HG02970 (cell line): ENCODE measurements at regions not wholly inside any gene's neighbourhood (a gene's known extent, or its start where the extent isn't known, plus 50 kb on each side); places are given as distances from the start of the nearest gene placed in this dataset.

Experiments used
- ATAC-seq: cut with Tn5 transposase; IDR thresholded peaks from one replicate; pipeline ENCODE4 v1.9.1; 2021; ENCODE audit warnings: mild to moderate bottlenecking, moderate library complexity, moderate number of reproducible peaks; ENCODE audit not compliant: unreplicated experiment, low FRiP score

GRCh38 chr9:99361817-99362216 is 139.7 kb downstream of the SEC61B start:
- ATAC-seq, result no peak

DNA sequence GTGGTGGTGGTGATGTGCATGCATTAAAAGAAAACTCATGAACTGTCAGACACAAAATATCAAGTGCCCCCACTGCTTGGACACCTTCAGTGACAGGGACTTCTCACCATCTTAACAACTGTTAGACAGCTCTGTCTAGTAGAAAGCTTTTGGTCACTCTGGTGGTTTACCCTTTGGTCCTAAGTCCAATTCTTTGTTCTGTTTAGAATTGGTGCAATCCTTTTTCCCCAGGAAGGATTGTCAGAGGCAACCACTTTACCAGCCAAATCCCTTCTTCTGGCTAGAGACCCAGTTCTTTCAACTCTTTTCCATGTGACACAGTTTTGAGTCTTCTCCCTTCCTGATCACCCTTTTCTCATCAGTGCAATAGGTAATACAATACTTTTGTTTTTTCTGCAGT is 140.2 kb downstream of the SEC61B start:
- no peak for ATAC-seq

- ATAC-seq, result no peak
Observed at GRCh38 chr9:99363509-99363908, 141.4 kb downstream of the SEC61B start.

DNA sequence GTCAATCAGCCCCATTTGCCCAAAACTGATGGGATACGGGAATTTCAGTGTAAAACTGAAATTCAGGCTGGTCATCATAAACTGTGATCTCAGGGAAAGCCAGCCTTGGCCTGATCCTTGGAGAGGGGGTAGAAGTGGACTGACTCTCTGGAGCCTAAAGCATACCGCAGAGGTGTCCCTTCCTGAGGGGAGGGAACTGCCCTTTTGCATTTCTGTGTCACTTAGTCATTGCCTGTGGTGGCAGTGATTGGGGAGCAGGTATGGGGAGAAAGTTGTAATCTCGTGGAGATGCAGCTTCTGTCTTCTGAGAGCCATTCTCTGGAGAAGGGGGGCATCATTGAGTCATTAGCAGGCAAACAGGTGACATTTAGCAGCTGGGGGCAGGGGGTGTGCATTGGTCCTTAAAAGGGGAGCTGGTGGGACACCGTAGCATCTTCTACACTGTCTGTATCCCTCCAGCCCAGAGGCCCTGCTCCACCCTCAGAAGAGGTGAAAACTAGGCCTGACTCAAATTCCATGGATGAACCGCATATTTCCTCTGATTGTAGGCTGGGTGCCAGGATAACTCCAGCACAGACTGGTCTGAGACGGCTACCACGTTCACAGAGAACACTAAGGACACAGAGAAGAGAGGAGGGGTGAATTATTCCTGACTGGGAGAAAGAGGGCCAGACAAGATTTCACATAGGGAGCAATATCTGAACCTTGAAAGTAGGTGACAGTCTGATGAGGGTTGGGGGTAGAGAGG is 143.3 kb downstream of the SEC61B start:
- no peak for ATAC-seq

GRCh38 chr9:99366183-99366582 is 144.1 kb downstream of the SEC61B start:
- ATAC-seq, result no peak

GRCh38 chr9:99366621-99367020 is 144.5 kb downstream of the SEC61B start:
- no peak for ATAC-seq

DNA sequence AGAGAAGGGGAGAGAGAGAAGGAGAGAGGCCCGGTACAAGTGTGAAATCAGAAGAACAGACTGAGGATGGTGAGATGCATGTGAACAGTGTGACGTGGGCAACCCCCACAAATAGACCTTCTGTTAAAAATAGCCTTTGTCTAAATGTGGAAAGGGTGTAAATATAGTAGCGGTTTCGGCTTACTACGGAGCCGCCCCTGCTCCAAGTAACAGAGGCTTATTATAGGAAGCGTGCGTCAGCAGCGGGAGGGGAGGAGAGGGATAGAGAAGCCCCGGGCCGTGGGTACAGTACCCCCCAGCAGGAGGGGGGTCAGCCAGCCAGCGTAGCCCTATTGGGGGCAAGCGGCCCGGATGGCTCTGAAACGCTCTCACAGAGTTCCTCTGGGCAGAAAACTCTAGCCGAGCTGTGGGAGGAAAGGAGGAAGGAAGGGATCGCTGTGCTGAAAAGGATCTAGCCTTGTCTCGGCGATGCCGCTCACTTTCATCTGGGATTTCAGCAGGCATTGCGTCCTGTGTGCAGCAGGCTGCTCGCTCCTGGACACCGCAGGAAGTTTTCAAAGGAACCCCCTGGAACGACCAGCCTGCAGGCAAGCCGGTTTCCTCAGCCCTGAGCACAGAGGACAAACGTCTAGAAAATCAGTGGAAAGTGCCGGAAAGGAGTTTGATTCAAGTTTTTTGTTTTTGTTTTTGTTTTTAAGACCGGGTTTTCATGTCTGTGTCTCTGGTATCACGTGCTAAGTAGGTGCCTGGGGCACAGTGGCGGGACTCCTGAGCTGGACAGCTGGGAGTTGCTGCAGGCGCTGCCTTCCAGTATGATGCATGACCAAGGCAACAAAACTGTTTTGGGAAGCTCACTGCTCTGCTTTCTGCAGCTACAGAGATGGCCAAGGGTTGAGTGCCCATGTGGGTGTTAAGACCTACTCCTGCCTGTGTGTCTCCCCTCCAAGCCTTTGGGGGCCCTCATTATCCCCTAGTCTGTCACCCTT is 146.6 kb downstream of the SEC61B start:
- ATAC-seq, result no peak

GRCh38 chr9:99369327-99369722 is 147.2 kb downstream of the SEC61B start:
- ATAC-seq, result no peak

DNA sequence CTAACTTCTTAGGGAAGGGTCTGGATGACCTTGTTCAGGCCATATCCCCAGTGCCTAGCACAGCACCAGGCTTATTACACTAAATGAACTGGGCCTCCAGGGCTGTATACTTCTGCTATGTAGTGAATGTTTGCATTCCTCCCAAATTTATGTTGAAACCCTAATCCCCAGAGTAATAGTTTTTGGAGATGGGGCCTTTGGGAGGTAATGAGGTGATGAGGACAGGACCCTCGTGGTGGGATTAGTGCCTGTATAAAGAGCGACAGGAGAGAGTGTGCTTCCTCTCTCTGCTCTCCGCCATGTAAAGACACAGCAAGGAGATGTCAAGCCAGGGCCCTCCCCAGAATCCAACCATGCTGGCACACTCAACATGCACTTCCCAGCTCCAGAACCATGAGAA is 148.3 kb downstream of the SEC61B start:
- no peak for ATAC-seq

GRCh38 chr9:99371376-99371775 is 149.3 kb downstream of the SEC61B start:
- ATAC-seq, result no peak

DNA sequence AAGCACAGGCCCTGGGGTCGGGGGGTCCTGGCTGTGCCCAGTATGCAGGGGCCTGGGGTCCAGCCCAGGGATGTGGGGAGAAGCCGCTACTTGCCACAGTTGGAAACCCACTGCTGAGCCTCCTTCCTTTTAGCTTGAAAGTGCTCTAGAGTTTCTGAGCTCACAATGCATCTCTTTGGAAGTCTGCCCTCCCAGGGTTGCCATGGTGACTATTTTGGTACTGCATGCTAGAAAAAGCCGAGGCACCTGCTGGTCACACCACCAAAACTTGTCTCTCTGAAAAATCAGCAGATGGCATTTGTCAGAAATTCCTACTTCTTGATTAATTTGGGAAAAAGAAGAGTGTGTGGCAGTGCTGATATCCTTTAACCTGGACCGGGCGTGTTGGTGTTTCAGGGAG is 151.8 kb downstream of the SEC61B start:
- no peak for ATAC-seq

- no peak for ATAC-seq
Observed at GRCh38 chr9:99374793-99375192, 152.7 kb downstream of the SEC61B start.

DNA sequence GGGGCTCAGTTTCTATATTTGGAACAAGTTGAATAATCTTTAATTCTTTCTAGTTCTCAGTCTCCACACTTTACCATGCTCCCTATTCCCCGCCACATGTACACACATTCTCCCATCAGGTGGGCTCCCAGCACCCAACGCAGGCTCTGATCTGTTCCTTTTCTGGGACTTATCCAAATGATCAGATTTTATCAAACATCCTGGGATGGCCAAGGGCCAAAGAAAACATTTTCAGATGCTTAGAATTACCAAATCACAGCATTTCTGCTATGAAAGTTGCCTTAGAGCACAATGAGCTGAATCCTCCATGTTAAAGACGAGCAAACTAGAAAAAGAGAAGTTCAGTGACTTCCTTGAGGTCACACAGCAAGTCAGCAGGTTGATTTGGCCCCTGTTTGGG is 153.4 kb downstream of the SEC61B start:
- ATAC-seq, result no peak

- no peak for ATAC-seq
Observed at GRCh38 chr9:99377790-99378775, 156.0 kb downstream of the SEC61B start.

- no peak for ATAC-seq
Observed at GRCh38 chr9:99383536-99383935, 161.5 kb downstream of the SEC61B start.

DNA sequence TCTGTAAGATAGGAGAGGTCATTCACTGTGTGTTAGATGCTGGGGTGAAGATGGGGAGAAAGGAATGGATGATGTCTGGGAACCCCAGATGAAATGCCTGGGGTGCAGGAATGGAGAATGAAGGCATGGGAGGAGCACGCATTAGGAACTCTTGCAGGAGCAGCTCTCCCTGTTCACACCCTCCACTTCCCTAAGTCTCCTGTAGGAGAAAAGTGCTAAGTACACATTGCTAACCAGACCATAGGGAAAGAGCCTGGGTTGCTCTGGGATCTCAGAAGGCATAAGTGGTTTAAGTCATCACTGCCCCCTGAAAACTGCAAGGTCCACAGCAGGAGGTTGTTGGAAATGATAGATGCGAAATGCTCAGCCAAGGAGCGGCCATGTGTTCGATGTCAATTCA is 163.1 kb downstream of the SEC61B start:
- no peak for ATAC-seq

DNA sequence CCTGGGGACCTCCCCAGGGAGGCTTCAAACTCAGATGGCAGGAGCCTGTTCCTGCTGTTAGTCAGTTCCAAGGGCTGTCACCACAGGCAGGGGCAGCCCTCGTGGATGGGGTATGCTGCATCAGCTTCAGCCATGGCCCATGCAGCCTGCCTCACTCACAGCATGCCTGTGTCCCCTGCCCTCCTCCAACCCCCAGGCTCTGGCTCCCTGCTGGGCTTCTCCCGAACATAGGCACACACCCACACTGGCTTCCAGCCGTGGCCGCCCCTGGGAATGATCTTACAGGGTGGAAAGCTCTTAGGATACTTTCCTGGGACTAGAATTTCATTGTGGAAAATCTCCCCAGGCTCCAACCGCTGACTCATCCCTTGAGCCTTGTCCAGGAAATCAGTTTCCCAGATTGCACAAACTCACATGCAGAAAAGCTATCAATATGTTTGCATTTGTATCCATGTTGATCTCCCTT is 163.8 kb downstream of the SEC61B start:
- ATAC-seq, result no peak

DNA sequence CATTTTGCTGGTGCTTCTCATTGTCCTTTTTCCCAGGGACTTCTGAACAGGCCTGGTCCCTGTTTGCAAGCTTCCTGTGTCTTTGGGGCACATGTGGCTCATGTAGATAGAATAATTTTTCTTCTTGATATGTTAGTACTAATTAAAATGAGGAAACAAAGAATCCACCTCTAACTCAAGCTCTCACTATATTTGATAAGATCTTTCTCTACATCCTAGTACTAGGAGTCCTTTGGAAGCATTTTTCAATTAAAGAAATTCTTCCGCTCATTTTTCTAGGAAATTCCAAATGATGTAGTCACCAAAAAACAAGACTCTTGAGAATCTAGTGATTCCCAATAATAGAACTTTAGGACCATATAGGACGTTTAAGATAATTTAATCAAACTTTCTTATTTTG is 165.3 kb downstream of the SEC61B start:
- ATAC-seq, result no peak

DNA sequence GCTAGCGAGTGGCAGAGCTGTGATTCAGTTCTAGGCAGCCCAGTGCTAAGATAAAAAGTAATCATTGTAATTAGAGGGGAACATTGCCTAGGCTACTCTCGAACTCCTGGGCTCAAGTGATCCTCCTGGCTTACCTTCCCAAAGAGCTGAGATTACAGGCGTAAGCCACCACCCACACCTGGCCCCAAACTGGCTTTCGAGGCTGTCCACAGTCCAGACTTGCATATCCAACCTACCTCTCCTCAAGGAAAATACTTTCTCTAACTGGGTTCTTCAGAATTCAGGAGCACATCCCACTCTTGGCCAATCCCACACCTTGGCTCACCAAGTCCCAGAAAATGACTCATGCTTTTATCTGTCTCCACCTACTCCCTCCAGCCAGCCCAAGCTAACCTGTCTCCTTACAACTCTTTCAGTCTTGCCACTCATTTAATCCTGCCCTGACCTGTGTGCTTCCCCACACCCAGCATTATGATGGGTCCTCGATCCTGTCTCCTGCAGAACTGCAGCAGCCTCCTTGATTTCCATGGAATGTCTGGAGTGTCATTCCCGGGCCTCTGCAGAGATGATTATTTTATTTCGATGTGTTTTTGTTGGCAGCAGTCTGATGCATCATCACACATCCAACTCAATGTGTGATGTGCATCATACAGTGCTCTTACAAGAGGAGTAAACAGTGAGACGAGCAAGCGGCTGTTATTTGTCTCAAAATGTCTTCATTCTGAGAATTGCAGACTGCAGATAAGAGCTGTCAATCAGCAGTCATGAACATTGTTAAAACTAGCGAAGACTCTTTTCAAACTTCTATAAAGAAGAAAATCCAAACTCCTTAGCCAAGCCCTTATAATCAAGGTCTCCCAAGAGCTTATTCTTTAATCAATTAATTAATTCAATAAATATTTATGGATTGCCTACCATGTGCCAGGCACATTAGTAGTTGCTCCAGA is 167.3 kb downstream of the SEC61B start:
- no peak for ATAC-seq
